Neural cell (in vitro differentiated cells): ENCODE measurements at regions not wholly inside any gene's neighbourhood (a gene's known extent, or its start where the extent isn't known, plus 50 kb on each side); places are given as distances from the start of the nearest gene placed in this dataset.

ENCODE experiments used
- H2AFZ ChIP-seq: fragments of 200-600, 300-800 bp; sonication (generic), shearing (Covaris generic); 2 replicates; pipeline ENCODE4 v1.6.0; 2014; ENCODE audit warnings: low read depth, mild to moderate bottlenecking, antibody characterized with exemption, low read length, moderate library complexity
- H3F3A ChIP-seq: fragments of 200-600 bp; shearing (Covaris generic); 2 replicates; pipeline ENCODE4 v1.6.1; 2016; ENCODE audit warnings: mild to moderate bottlenecking, moderate library complexity, mixed read lengths, antibody characterized with exemption, low read length; ENCODE audit not compliant: insufficient read depth, poor library complexity, severe bottlenecking
- H3K27ac ChIP-seq: fragments of 200-600, 300-800 bp; sonication (generic), shearing (Covaris generic); 2 replicates; pipeline ENCODE4 v1.5.1; 2014; ENCODE audit warnings: mild to moderate bottlenecking, low read length, moderate library complexity
- H3K27me3 ChIP-seq: fragments of 300-800, 200-600 bp; sonication (generic), shearing (Covaris generic); 2 replicates; pipeline ENCODE4 v1.6.0; 2014; ENCODE audit warnings: mild to moderate bottlenecking, low read depth, low read length, moderate library complexity; ENCODE audit not compliant: insufficient read depth
- H3K36me3 ChIP-seq: fragments of 300-800, 200-600 bp; sonication (generic), shearing (Covaris generic); 2 replicates; pipeline ENCODE4 v1.5.1; 2014; ENCODE audit warnings: mild to moderate bottlenecking, antibody characterized with exemption, low read length, moderate library complexity; ENCODE audit not compliant: insufficient read depth
- H3K4me2 ChIP-seq: fragments of 300-800, 200-600 bp; sonication (generic), shearing (Covaris generic); 2 replicates; pipeline ENCODE4 v1.6.0; 2014; ENCODE audit warnings: mild to moderate bottlenecking, low read length
- H3K4me3 ChIP-seq: fragments of 300-800, 200-600 bp; sonication (generic), shearing (Covaris generic); 2 replicates; pipeline ENCODE4 v1.5.1; 2014; ENCODE audit warnings: mild to moderate bottlenecking, low read length, moderate library complexity
- H3K79me2 ChIP-seq: fragments of 200-600 bp; shearing (Covaris generic); replicated peaks from 2 replicates; pipeline ENCODE4 v1.6.0; 2014; ENCODE audit warnings: mild to moderate bottlenecking, low read length, moderate library complexity; ENCODE audit not compliant: insufficient read depth
- H3K9ac ChIP-seq: fragments of 300-800, 200-600 bp; sonication (generic), shearing (Covaris generic); 2 replicates; pipeline ENCODE4 v1.6.1; 2016; ENCODE audit warnings: mild to moderate bottlenecking, low read length, mixed read lengths
- H3K9me2 ChIP-seq: fragments of 200-600 bp; shearing (Covaris generic); 2 replicates; pipeline ENCODE4 v1.6.1; 2016; ENCODE audit warnings: mild to moderate bottlenecking, low read length, mixed read lengths; ENCODE audit not compliant: insufficient read depth
- H3K9me3 ChIP-seq: fragments of 200-600, 300-800 bp; sonication (generic), shearing (Covaris generic); 2 replicates; pipeline ENCODE4 v1.6.1; 2016; ENCODE audit warnings: mild to moderate bottlenecking, mixed run types, low read length, moderate library complexity, mixed read lengths
- H4K20me1 ChIP-seq: fragments of 200-600 bp; shearing (Covaris generic); 2 replicates; pipeline ENCODE4 v1.6.1; 2016; ENCODE audit warnings: mild to moderate bottlenecking, mixed run types; ENCODE audit not compliant: insufficient read depth
- CTCF ChIP-seq: fragments of 450-650 bp; IDR thresholded peaks from 2 replicates; pipeline ENCODE4 v1.5.1; 2014; ENCODE audit warnings: antibody characterized with exemption, mild to moderate bottlenecking, moderate library complexity; ENCODE audit not compliant: poor library complexity, severe bottlenecking
- EP300 ChIP-seq: fragments of 450-650 bp; conservative IDR thresholded peaks from 2 replicates; pipeline ENCODE4 v1.6.1; 2014; ENCODE audit warnings: antibody characterized with exemption, mild to moderate bottlenecking, moderate library complexity; ENCODE audit not compliant: poor library complexity, severe bottlenecking
- EZH2 ChIP-seq: fragments of 200-600, 300-800 bp; shearing (Covaris generic), sonication (generic); IDR thresholded peaks from 2 replicates; pipeline ENCODE4 v1.6.1; 2014; ENCODE audit warnings: antibody characterized with exemption, low read length, borderline replicate concordance, mild to moderate bottlenecking; ENCODE audit not compliant: insufficient read depth, poor library complexity, severe bottlenecking
- MXI1 ChIP-seq: fragments of 450-650 bp; conservative IDR thresholded peaks from 2 replicates; pipeline ENCODE4 v1.6.1; 2014; ENCODE audit warnings: antibody characterized with exemption, mild to moderate bottlenecking; ENCODE audit not compliant: poor library complexity, severe bottlenecking
- POLR2AphosphoS5 ChIP-seq: IDR thresholded peaks from 2 replicates; pipeline ENCODE4 v1.6.1; 2012
- RAD21 ChIP-seq: fragments of 450-650 bp; conservative IDR thresholded peaks from 2 replicates; pipeline ENCODE4 v1.6.1; 2014; ENCODE audit warnings: antibody characterized with exemption, mild to moderate bottlenecking, moderate library complexity
- REST ChIP-seq: IDR thresholded peaks from 2 replicates; pipeline ENCODE4 v1.6.1; 2012; ENCODE audit warnings: borderline replicate concordance
- SMC3 ChIP-seq: fragments of 450-650 bp; conservative IDR thresholded peaks from 2 replicates; pipeline ENCODE4 v1.6.1; 2014; ENCODE audit warnings: antibody characterized with exemption, mild to moderate bottlenecking, moderate library complexity; ENCODE audit not compliant: poor library complexity
- TAF1 ChIP-seq: IDR thresholded peaks from 2 replicates; pipeline ENCODE4 v1.6.1; 2012; ENCODE audit warnings: low read depth

- H3K27me3 ChIP-seq = no peaks in the 10 kb centered on the region
- TF ChIP-seq POLR2AphosphoS5 = no peak
- TF ChIP-seq MXI1 = no peak
- TF ChIP-seq TAF1 = no peak
- no peak for TF ChIP-seq REST
- no peak for TF ChIP-seq EZH2
- TF ChIP-seq CTCF = no peak
- TF ChIP-seq SMC3 = no peak
- no peak for TF ChIP-seq EP300
- no peak for TF ChIP-seq RAD21
- H3K4me3 ChIP-seq = no peak overlapping the region
- H3K79me2 ChIP-seq = no peaks in the 10 kb centered on the region
- H3K9me3 ChIP-seq = no peaks in the 10 kb centered on the region
- H2AFZ ChIP-seq = no peak overlapping the region
- no peak overlapping the region for H3K4me2 ChIP-seq
- H3K9me2 ChIP-seq = no peaks in the 10 kb centered on the region
- no peaks in the 10 kb centered on the region for H3K36me3 ChIP-seq
- H3K27ac ChIP-seq = no peak overlapping the region
- H3F3A ChIP-seq = no peaks in the 10 kb centered on the region
- H4K20me1 ChIP-seq = no peaks in the 10 kb centered on the region
- no peak overlapping the region for H3K9ac ChIP-seq
Measured at GRCh38 chr5:126098330-126099017, 324.7 kb upstream of the GRAMD2B start.

DNA sequence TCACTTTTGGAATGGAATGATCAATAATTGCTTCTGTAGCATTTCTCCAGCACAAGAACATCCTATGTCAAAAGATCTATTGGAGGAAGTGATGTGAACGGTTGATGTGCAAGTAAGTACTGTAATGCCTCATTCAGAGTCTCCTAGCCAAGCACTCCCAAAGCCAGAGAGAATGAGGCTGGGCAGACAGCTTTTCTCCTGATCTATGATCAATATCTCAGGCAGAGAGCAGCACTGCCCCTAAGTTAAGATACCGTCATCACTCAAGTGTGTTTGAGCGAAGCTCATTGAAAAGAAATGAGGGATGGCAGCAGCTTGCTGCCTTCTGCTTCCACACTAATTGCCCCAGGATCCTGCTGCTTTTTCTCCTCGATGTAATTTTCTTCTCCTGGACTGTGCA is 324.1 kb upstream of the GRAMD2B start:
- Histone ChIP-seq H3K27ac (no peak overlapping the region), H4K20me1 (no peaks in the 10 kb centered on the region), H3K27me3 (no peaks in the 10 kb centered on the region), H3K9me3 (no peaks in the 10 kb centered on the region), H3K4me3 (no peak overlapping the region), H2AFZ (no peak overlapping the region), H3K9ac (no peak overlapping the region), H3K9me2 (no peaks in the 10 kb centered on the region), H3F3A (no peaks in the 10 kb centered on the region), H3K36me3 (no peaks in the 10 kb centered on the region), H3K79me2 (no peaks in the 10 kb centered on the region), H3K4me2 (no peak overlapping the region)
- TF ChIP-seq REST (no peak), SMC3 (no peak), RAD21 (no peak), EZH2 (no peak), CTCF (no peak), MXI1 (no peak)
